GM19372 (cell line): ENCODE measurements at regions not wholly inside any gene's neighbourhood (a gene's known extent, or its start where the extent isn't known, plus 50 kb on each side); places are given as distances from the start of the nearest gene placed in this dataset.

Source experiments
- ATAC-seq: cut with Tn5 transposase; IDR thresholded peaks from one replicate; pipeline ENCODE4 v1.9.1; 2021; ENCODE audit warnings: mild to moderate bottlenecking, low read depth, moderate library complexity; ENCODE audit not compliant: unreplicated experiment

- no peak for ATAC-seq
Measured at GRCh38 chr4:111215755-111216154, 592.9 kb upstream of the PITX2 start.

- no peak for ATAC-seq
Measured at GRCh38 chr4:111216791-111217190, 593.9 kb upstream of the PITX2 start.

GRCh38 chr4:111221371-111221770 lies 598.5 kb upstream of the PITX2 start:
- no peak for ATAC-seq

GRCh38 chr4:111228396-111228795 lies 605.5 kb upstream of the PITX2 start:
- no peak for ATAC-seq

- no peak for ATAC-seq
Measured at GRCh38 chr4:111228874-111229273, 606.0 kb upstream of the PITX2 start.

GRCh38 chr4:111230265-111230664 lies 607.4 kb upstream of the PITX2 start:
- no peak for ATAC-seq

- ATAC-seq: no peak
Measured at GRCh38 chr4:111231281-111231680, 608.4 kb upstream of the PITX2 start.

- ATAC-seq: no peak
Measured at GRCh38 chr4:111234939-111235338, 612.1 kb upstream of the PITX2 start.

GRCh38 chr4:111263836-111264235 lies 641.0 kb upstream of the PITX2 start:
- ATAC-seq: no peak

- ATAC-seq: no peak
Measured at GRCh38 chr4:111266937-111267336, 644.1 kb upstream of the PITX2 start.

- ATAC-seq: no peak
Measured at GRCh38 chr4:111267786-111268185, 644.9 kb upstream of the PITX2 start.

GRCh38 chr4:111268769-111269414 lies 646.0 kb upstream of the PITX2 start:
- ATAC-seq: no peak

- ATAC-seq: no peak
Measured at GRCh38 chr4:111269439-111269838, 646.6 kb upstream of the PITX2 start.

- ATAC-seq: no peak
Measured at GRCh38 chr4:111274060-111274459, 651.2 kb upstream of the PITX2 start.

- ATAC-seq: no peak
Measured at GRCh38 chr4:111274486-111274885, 651.6 kb upstream of the PITX2 start.

- no peak for ATAC-seq
Measured at GRCh38 chr4:111281219-111281618, 658.3 kb upstream of the PITX2 start.

- no peak for ATAC-seq
Measured at GRCh38 chr4:111282035-111282434, 659.2 kb upstream of the PITX2 start.

GRCh38 chr4:111283066-111283677 lies 660.3 kb upstream of the PITX2 start:
- peak; percentile 66 for ATAC-seq

GRCh38 chr4:111296466-111296865 lies 673.6 kb upstream of the PITX2 start:
- ATAC-seq: no peak

- no peak for ATAC-seq
Measured at GRCh38 chr4:111303806-111304205, 680.9 kb upstream of the PITX2 start.

GRCh38 chr4:111323496-111323895 lies 700.6 kb upstream of the PITX2 start:
- ATAC-seq: no peak

- ATAC-seq: no peak
Measured at GRCh38 chr4:111323916-111324315, 701.0 kb upstream of the PITX2 start.
